ENCODE measurements at regions not wholly inside any gene's neighbourhood (a gene's known extent, or its start where the extent isn't known, plus 50 kb on each side); places are given as distances from the start of the nearest gene placed in this dataset.

- ChIA-PET CTCF (no interaction called here), POLR2A (ENCODE audit: low non-redundant PET) (no interaction called here)
- no peak overlapping the region for H3K27ac ChIP-seq
- TF ChIP-seq CTCF (conservative IDR thresholded peaks at IDR 0.05; ENCODE audit: low read depth), result no peak
- no peak for DNase-seq (ENCODE audit: low spot score)
These were observed 507.4 kb downstream of the C4orf33 start for GRCh38 chr4:129603241-129603931.

- no peak overlapping the region for H3K27ac ChIP-seq
- POLR2A ChIA-PET (ENCODE audit: low non-redundant PET), result no interaction called here
- CTCF ChIA-PET, result no interaction called here
- TF ChIP-seq CTCF (conservative IDR thresholded peaks at IDR 0.05; ENCODE audit: low read depth), result no peak
- DNase-seq (ENCODE audit: low spot score), result no peak
These were observed 508.8 kb downstream of the C4orf33 start for GRCh38 chr4:129604632-129605255.

GRCh38 chr4:129614611-129615010 lies 518.7 kb downstream of the C4orf33 start:
- no peak overlapping the region for H3K27ac ChIP-seq
- ChIA-PET CTCF (interaction anchor here (0.6 kb wide), 1 partner anchor 1111 kb away, joined by 3 read pairs; no protein-coding TSS in a partner anchor), POLR2A (ENCODE audit: low non-redundant PET) (no interaction called here)
- DNase-seq (ENCODE audit: low spot score), result no peak
- TF ChIP-seq CTCF (conservative IDR thresholded peaks at IDR 0.05; ENCODE audit: low read depth), result no peak

- ChIA-PET POLR2A (ENCODE audit: low non-redundant PET) (no interaction called here), CTCF (no interaction called here)
- DNase-seq (ENCODE audit: low spot score), result no peak
- no peak for TF ChIP-seq CTCF (conservative IDR thresholded peaks at IDR 0.05; ENCODE audit: low read depth)
- H3K27ac ChIP-seq, result no peak overlapping the region
These were observed 526.6 kb downstream of the C4orf33 start for GRCh38 chr4:129622566-129622965.

- POLR2A ChIA-PET (ENCODE audit: low non-redundant PET), result no interaction called here
- no peak for TF ChIP-seq CTCF (conservative IDR thresholded peaks at IDR 0.05; ENCODE audit: low read depth)
- CTCF ChIA-PET, result no interaction called here
- no peak overlapping the region for H3K27ac ChIP-seq
- DNase-seq (ENCODE audit: low spot score), result no peak
These were observed 527.4 kb downstream of the C4orf33 start for GRCh38 chr4:129623233-129623875.

GRCh38 chr4:129641179-129641578 lies 545.2 kb downstream of the C4orf33 start:
- H3K27ac ChIP-seq, result no peak overlapping the region
- peak; percentile 5 for DNase-seq (ENCODE audit: low spot score)
- peak; percentile 77 for TF ChIP-seq CTCF (conservative IDR thresholded peaks at IDR 0.05; ENCODE audit: low read depth)
- ChIA-PET POLR2A (ENCODE audit: low non-redundant PET) (no interaction called here), CTCF (interaction anchor here (0.5 to 1.7 kb wide), 13 partner anchors 10 to 1358 kb away, joined by 3 to 4 read pairs (median 3); no protein-coding TSS in a partner anchor)
